HG02852 (cell line): ENCODE measurements at regions not wholly inside any gene's neighbourhood (a gene's known extent, or its start where the extent isn't known, plus 50 kb on each side); places are given as distances from the start of the nearest gene placed in this dataset.
"Not testable (repeated sequence)": the region's sequence is repeated elsewhere in the genome, so short reads cannot be mapped to it uniquely, and the experiment has no call there.

Experiments
- ATAC-seq: cut with Tn5 transposase; IDR thresholded peaks from one replicate; pipeline ENCODE4 v1.9.1; 2021; ENCODE audit warnings: mild to moderate bottlenecking, moderate library complexity; ENCODE audit not compliant: unreplicated experiment

DNA sequence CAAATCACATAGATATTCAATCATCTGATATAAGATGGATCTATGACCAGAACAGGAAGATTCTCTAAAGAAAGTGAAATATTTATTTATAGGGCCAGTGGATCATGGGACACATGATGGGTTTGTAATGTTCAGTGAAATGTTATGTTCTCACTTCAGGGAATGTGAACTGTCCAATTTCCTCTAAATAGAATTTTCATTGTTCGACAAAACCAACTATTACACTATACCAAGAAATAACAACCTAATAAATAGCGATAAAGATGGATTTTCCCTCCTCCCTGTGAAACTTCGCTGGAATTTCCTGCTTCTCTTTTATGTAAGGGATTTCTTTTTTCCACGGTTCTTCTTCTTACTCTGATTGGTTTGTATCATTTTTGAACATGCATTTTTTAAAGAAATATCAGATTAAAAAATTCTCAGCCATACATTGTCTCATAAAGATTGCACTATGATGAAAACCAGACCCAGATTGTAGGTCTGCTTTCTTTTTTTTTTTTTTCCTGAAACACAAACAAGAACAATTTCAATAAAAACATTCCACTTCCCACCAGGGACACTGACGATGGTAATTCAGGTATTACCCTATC lies 139.8 kb upstream of the ZEB1 start:
- ATAC-seq: no peak

DNA sequence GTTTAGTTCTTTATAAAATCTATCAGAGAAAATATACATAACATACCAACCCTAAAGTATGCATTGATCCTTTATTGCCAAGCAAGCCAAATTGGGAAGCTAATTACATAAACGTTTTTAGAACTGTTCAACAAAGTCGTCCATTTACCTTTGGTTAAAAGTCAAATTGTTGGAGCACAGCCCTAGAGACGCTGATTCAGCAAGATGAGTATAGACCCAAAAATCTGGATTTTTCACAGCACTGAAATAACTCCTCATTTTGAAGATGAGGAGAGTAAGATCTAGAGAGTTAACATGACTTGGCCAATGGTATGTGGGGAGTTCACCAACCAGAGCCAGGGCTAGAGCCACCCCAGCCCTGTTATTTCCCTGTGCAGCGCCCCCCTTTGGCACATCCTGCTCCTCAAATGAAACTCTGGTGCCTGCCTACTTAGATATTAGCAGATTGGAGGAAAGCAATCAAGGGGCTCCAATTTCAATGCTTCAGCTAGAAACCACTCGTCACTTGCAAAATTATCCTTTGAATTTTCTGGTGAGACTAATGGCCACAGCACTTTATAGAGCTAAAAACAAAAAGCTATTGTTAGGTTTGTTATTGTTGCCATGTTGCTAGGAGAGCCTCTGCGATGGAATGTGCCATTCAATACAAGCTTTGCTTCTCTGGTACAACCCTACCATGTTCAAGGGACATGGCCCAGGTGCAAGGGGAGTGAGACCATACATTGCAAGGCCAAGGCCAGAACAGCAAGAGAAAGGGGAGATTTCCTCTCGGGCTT lies 132.6 kb upstream of the ZEB1 start:
- no peak for ATAC-seq

DNA sequence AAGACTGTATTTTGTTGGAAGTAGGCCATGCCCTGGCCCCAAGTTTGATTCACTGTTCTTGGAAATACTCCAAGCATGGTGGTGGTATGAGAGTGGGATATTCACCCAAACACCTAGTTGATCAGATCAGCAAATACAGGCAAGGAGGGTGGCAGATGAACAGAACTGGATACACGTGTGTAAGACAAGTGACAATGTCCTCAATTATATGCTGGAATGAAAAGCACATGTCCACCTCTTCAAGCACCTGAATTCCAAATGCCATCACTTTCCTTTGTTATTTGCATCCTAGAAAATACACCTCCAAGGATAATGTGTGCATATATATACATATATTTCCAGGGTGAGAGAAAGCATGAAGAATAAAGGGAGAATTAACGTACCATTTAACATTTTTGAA lies 131.8 kb upstream of the ZEB1 start:
- ATAC-seq: no peak

DNA sequence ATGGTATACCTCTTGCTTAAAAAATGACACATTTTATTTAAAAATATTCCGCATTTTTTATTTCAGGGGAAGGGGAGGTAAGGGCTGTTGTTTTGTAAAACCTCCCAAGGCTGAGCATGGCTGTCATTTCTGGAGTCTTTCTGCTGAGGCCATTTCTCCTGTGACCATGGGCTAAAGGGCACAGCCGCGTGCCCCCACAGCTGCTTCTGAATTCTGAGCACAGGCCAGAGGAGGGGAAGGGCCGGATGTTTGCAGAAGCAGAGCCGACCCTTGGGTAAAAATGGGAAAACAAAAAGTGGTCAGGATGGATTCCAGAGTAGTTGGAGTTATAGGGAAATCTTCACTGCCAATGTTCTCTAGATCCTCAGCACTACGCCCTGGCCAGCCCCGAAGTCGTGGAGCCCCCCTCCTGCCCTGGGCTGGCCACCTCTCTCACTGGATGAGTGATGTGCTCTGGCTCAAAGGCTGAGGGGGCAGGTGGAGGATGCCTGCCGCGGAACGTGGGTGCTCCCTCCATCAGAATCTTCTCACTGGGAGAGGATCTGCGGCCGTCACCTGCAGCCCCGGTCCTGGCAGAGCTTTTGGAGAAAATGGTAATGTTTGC lies 131.3 kb upstream of the ZEB1 start:
- no peak for ATAC-seq

DNA sequence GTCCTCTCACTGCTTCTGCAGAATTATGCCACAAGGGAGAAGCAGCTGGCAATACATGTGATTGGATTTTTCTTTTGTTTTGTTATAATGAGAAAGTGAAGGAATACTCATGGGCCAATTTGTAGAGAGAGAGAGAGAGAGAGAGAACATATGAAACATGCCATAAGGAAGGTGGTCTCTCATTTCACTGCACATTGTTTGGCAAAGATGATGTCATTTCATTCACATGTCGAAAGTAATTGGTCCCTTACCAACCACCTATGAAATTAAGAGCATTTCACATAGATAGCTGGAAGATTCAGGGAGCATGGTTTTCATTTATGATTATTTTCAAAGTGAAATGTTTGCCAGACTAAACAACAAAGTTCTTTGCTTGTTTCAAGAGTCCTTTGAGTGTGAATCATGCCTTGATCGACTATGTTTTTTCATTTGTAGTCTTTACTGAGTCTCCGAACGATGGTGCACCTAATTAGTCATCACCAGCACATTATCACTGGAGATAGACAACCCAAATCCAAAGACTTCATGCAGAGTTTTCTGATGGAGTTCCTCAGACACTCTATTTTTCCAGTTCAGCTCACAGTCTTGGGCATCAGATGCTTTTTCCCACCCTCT lies 130.1 kb upstream of the ZEB1 start:
- ATAC-seq: no peak

DNA sequence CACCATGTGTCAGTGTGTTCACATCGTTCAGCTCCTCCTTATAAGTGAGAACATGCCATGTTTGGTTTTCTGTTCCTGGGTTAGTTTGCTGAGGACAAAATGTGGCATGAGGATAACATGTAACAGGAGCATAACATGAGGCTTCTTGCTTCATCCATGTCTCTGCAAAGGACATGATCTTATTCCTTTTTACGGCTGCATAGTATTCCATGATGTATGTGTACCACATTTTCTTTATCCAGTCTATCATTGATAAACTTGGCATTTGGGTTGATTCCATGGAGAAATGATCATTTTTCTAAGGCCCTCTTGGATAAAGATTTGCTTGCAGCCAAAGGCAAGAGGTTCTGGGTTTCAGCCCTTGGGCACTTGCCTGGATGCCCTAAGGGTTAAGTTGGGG lies 128.5 kb upstream of the ZEB1 start:
- no peak for ATAC-seq

DNA sequence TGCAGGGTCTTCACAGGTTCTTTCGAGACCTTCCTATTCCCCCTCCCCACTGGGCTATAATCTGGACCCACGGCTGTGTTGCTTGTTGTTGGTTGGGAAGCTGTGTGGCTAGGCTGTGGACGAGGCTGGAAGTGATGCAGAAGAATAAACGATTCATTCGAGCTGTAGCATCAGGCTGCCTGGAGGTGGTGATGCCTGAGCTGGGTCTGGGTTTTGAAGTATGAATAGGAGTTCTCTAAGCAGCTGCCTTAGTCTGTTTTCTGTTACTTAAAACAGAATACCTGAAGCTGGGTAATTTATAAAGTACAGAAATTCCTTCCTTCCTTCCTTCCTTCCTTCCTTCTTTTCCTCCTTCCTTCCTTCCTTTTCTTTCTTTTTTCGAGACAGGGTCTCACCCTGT lies 126.5 kb upstream of the ZEB1 start:
- ATAC-seq: no peak

DNA sequence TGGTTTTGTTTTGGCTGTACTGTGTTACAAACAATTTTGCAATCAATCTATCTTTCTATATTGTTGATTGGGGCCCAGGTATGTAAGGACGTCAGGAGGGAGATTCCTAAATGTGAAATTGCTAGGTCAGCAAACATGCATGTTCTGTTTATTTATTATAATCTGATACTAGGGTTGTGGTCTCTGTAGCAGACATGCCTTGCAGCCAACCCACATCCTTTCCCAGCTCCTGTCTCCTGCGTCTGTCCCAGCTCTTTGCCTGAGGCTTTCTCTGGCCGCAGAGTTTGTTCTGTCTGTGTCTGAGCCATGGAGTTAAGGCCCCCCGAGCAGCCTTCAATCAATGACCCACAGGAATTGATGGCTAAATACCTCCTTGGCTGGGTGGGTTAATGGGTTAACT lies 124.0 kb upstream of the ZEB1 start:
- ATAC-seq: no peak

DNA sequence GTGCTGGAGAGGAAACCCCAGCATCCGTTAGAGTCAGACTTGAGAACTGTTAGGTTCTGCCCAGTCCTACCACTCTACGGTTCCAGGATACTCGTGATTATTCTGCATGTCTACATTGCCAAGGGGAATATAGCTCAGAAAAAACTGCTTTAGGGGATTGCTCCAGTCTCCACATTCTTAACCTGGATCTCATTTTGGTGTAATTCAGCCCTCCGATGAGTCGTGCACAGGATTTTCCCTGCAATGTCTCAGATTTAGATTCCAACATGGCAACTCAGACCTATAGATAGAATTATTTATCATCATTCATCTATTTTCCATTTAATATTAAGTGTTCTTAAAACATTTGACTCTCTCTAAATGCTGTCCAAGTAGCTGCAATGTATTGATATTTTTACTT lies 121.1 kb upstream of the ZEB1 start:
- no peak for ATAC-seq

DNA sequence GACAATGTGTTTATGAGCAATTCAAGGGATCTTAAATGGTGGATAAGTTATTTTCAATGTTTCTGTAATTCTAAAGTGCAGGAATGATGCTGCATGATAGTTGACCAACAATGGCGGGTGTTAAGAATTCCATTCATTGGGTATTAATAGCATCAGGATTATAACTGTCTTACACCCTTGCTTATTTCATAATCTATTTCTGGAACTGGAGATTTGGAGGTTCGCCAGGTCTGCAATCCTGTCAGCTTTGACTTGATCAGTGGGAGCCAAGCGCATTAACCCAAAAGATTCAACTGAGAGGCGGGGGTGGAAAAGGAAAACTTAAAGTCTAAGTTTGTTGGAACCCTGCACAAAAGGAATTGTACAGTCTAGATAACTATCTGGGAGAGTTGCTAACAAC lies 114.9 kb upstream of the ZEB1 start:
- ATAC-seq: no peak

DNA sequence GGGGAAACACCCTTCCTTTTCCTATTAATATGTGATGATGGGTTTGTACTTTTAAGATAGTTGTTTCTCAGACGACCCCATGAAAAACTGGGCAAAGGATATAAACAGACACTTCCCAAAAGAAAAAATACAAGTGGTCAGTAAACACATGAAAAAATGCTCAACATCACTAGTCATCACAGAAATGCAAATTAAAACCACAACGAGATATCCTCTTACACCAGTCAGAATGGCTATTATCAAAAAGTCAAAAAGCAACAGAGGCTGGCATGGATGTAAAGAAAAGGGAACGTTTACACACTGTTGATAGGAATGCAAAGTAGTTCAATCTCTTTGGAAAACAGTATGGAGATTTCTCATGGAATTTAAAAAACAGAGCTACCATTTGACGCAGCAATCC lies 111.4 kb upstream of the ZEB1 start:
- ATAC-seq: no peak

DNA sequence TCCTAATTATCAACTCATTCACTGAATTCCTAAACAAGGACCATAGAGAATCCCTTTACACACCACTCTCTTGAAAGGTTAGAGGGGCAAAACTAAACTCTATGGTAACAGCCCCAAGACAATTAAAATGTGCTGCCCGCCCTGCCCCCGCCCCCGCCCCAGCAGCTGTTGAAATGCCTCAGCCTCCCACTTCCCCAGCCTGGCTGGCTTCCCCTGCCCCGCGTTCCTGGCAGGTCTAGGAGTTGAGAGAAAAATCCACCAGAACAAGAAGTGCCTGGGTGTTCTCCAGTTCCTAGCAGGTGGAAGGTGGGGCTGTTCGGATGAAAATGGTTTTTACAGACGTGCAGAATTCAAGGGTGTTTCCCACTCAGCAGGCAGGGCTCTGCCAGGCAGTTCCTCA lies 109.5 kb upstream of the ZEB1 start:
- no peak for ATAC-seq

DNA sequence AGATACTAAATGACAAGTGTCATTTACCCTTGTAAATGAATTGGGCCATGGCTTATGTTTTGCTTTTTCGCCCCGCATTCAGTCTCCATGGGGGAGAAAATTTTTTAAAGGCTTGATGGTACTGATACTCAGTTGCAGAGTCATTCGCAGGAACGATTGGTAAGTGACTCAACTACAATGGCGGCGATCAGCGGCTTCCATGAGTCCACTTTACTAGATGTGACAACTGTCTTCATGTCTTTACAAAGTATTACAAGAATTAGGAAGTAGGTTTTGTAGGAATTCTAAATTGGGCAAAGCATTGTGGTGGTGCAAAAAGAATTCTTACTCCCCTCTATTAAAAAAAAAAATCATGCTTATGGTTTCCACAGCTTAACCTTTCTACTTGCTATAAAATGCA lies 108.8 kb upstream of the ZEB1 start:
- no peak for ATAC-seq

DNA sequence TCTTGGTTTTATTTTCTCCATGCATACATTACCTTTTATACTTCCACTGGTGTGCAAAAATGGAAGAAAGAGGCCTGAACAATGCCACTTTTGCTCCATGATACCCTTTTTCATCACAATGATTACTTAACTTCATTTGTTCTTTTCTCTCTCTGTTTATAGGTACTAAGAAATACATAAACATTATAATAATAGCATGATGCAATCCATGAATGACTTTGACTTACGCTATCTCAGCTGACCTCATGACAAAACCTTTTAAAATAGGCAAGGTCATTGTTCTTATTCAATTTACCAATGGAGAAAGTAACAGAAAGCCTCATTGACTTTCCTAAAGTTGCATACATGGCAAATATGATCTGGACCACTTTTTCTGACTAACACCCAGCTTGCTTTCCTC lies 105.1 kb upstream of the ZEB1 start:
- no peak for ATAC-seq

DNA sequence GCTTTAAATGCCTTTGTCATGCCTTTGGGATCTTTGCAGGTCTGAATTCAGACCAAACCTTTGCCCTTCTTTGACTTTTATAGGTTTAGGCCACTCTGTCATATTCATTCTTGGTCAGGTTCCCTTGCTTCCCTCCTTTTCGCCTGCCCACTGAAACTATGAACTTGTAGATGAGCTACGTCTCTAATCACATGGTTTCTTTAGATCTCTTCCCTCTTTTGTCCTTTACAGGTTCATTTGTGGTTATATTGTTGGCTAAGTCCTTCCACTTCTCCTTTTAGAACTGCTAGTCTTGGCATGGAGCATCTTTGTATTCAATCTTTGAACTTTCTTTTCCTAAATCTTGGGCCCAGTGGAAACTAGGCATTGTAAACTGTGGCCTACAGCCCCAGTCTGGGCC lies 104.0 kb upstream of the ZEB1 start:
- ATAC-seq: no peak

DNA sequence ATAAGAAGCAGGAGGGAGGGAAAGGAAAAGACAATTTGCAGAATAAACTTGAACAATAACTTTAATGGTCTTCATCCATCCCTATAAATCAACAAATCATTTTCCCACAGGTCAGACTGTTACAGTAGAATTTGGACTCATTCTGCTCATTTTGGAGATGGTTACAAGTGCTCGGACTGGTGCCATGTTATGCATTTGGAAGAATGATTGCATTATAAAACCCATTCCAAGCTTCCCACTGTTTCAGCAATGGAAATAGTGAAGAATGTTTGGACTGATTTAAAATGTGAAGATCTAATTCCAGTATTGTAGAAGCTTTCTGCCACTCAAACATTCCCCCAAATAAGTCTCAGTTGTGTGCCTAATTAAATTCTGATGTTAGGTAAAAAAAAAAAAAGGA lies 99.7 kb upstream of the ZEB1 start:
- ATAC-seq: no peak

DNA sequence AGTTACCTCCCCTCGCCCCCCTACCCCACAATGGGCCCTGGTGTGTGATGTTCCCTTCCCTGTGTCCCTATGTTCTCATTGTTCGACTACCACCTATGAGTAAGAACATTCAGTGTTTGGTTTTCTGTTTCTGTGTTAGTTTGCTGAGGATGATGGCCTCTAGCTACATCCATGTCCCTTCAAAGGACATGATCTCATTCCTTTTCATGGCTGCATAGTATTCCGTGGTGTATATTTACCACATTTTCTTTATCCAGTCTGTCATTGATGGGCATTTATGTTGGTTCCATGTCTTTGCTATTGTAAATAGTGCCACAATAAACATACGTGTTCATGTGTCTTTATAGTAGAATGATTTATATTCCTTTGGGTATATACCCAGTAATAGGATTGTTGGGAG lies 90.2 kb upstream of the ZEB1 start:
- not testable (repeated sequence) for ATAC-seq

DNA sequence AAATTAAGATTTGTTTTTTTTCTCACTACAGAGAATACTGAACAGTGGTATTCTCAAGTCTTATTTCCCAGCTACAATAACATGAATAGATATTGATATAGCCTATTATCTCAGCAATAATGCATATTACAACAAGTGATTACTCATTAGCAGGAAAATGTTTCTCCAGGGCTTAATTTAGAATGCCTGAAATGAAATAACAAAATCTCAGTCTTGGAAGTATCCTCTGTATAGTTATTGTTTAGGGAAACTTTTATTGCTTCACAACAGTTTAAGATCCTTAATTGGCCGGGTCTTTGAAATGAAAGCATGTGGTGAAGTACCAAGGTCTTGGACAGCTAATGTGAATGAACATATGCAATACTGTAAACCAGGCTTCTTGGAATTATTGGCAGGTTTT lies 79.1 kb upstream of the ZEB1 start:
- no peak for ATAC-seq

DNA sequence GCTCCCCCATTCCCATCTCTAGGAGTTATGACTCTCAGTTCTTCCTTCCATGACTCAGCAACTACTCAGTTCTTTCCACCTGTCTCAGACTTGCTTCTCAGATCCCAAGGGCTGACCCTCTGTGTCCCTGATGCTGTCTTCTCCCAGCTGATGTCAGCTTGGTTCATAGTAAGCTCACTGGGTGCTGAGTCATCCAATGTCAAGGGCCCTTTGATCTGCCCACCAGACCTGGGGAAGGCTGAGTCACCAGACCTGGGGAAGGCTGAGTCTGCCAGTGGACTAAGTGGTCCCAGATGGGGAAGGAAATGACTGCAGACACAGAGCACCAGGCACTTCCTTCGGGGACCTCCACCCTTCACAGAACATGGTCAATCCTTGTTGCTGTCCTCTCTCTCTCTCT lies 76.1 kb upstream of the ZEB1 start:
- peak; percentile 65 for ATAC-seq

DNA sequence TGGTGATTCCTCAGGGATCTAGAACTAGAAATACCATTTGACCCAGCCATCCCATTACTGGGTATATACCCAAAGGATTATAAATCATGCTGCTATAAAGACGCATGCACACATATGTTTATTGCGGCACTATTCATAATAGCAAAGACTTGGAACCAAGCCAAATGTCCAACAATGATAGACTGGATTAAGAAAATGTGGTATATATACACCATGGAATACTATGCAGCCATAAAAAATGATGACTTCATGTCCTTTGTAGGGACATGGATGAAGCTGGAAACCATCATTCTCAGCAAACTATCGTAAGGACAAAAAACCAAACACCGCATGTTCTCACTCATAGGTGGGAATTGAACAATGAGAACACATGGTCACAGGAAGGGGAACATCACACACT lies 67.9 kb upstream of the ZEB1 start:
- ATAC-seq: not testable (repeated sequence)

DNA sequence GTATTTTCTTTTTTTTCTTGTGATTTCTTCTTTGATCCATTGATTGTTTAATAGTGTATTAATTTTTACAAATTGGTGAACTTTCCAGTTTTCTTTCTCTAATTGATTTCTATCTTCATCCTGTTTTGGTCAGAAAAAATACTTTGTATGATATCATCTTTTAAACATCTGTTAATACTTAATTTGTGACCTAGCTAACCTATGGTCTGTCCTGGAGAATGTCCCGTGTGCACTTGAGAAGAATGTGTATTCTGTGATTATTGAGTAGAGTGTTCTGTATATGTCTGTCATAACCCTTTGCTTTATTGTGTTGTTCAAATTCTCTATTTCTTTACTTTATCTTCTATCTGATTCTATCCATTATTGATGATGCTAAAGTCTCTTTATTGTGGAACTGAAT lies 65.8 kb upstream of the ZEB1 start:
- no peak for ATAC-seq
